Activated T-cell treated with anti-CD3 and anti-CD28 coated beads, Interleukin-2, amount 50 U/mL, for 48 hours (primary cell): ENCODE measurements at regions not wholly inside any gene's neighbourhood (a gene's known extent, or its start where the extent isn't known, plus 50 kb on each side); places are given as distances from the start of the nearest gene placed in this dataset.

Source experiments
- DNase-seq, 2 experiments: peaks; one replicate each; pipeline ENCODE4 v3.0.0-alpha.2; 2020

DNA sequence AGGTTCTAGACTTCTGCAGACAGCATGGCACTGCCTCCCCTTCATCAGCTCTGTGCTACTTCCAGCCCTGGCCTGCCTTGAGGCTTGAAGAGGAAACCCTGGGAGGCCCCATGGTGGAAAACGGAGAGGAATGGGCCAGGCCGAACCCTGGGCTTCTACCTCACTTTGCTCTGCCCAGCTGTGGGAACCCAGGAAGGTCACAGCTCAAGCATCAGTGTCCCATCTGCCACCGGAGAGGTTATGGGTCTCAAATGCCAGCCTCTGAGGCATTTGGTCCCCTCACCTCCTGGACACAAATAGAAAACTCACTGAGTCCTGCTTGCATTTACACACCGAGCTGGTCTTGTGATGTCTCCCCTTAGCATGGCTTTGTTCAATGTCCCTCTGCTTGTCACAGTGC, 80.1 kb upstream of the ALDH1B1 start:
- DNase-seq = no peak

DNA sequence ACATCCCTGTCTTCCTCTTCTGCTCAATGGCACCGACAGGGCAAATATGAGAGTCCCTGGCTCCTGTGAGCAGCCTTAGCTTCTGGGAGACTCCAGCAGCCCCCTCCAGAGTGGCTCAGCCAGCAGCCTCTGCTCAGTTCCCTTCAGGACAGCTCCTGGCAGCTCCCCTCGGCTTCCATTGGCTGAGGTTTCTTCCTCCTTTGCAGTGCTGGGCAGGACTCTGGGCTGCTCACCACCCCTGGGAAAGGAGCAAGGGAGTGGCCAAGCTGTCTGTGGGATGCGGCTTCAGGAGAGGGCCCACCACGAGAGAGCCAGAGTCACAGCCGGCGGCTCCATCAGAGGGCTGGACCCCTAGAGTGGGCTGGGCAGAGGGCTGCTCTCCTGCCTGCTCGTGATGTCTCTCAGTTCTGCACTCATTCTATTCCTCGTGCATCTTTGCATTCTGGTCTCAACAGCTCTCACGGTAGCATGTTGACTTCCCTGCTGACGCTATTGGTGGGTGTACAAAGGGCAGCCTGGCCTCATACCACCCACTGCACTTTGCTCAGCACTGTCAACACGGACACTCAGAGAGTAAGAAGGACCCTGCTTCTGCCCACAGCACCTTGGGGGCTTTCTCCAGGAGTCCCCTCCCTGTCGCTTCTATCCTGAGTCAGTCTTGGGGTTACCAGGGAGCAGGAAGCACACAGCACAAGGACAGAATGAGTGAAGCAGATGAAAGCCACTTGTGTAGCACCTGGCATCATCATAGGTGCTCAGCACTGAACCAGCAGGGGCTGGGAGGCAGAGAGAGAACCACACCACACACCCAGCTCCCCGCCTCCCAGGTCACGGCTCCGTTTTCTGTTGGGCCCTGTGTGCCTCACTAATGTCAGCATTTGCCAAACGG, 80.9 kb upstream of the ALDH1B1 start:
- no peak for DNase-seq

DNA sequence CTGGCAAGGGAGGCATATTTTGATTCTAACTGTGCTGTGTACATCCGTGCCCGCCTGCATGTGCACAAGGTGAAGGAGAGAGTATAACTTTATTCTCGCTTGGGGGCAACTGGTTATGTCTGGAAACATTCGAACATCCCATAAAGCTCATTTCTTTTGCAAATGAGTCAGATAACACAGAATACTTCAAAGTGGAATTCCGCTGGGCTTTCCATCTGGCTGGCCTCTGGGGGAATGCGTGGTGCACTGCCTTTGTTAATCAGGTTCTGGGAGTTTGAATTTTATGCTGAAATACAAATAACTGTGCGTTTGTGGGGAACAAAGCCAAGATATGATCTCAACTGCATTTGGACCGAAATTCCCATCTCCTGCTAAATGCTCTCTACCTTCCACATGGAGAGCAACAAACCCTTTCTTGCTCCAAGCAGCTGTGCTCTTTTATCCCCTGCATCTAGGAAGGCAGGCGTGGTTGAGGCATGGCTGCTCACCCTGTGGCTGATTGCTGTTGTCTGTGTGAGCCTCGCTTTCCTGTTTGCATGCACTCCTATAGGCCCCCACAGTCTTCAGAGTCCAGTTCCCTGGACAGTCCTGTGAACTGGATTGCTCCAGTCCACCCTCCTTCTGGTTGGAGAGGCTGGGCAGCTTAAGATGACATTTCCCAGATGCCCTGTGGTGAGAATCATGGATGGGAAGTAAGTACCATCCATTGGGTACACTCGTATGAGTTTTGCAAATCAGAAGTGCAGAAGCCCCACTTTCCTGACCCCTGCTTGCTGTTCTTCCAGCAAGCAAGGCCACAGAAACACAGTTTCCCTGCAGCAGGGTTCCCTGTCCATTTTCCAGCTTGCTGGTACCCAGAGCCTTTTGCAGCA, 82.9 kb upstream of the ALDH1B1 start:
- no peak for DNase-seq

DNA sequence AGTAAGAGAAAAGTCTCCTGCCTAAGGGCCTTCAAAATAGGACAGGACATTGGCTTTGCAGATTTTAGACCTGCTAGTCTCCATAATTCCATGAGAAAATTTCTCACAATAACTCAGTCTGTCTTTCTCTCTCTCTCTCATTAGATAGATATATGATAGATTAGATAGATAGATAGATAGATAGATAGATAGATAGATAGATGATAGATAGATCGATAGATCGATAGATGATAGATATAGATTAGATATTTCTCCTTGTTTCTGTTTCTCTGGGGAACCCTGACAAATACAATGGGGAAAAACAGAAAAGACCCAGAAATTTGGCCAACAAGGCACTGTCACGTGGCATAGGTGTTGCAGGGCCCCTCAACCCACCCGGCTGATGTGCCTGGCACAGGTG, 84.4 kb upstream of the ALDH1B1 start:
- no peak for DNase-seq

DNA sequence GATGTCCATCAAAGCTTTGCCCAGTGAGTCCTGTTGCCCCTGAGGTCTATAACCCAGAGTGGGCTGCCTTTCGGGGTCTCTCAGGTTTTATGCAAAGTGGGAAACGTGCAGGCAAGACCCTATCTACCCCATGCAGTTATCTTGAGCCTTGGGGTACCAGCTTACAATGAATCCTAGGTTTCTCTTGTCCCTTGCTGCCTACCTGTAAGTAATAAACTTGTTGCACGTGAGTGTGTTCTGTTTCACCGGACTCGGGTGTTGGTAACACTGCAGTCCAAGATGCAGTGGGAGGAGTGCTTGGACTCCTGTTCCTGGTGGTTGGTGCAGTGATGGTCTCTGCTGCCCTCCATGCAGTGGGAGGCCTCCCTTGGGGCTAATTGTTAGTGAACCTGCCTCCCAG, 85.6 kb upstream of the ALDH1B1 start:
- DNase-seq = no peak

DNA sequence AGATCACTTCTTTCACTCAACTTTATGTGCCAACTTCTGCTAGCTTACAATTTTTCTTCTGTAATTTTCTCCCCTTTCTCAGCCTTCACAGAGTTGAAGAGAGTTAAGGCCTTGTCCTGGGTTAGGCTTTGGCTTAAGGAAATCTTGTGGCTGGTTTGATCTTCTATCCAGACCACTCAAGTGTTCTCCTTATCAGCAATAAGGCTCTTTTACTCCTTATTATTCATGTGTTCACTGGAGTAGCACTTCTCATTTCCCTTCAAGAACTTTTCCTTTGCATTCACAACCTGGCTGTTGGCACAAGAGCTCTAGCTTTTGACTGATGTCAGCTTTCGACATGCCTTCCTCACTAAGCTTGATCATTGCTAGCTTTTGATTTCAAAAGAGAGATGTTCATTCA, 86.9 kb upstream of the ALDH1B1 start:
- no peak for DNase-seq

DNA sequence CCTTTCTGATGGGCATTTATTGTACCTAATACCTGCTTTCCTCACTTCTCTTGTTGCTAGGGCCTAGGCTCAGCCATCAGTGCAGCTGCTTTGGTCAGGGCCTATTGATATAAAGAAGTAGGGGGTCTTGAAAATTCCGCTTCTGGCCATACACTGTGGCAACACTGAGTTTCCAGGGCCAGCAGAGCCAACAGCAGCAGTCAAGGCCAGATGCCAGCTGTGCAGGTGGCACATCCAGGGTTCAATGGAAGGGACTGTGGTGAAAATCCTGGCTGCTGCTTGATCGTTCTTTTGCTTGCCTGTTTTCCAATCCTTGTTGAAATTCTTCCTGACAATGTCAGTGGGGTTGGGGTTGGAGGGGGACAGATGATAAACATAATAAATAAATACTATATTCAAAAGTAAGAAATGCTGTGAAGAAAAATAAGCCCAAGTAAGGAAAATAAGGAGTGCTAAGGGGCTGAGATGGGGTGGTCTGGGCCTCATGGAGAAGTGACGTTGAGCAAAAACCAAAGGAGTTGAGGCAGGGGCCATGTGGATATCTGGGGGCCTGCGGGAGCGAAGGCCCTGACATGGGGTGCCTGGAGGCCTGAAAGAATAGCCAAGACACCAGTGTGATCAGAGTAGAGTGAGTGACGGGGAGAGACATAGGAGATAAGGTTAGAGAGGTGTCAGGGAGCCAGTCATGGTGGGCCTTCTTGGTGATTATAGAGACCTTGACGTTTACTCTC, 91.0 kb upstream of the ALDH1B1 start:
- no peak for DNase-seq

DNA sequence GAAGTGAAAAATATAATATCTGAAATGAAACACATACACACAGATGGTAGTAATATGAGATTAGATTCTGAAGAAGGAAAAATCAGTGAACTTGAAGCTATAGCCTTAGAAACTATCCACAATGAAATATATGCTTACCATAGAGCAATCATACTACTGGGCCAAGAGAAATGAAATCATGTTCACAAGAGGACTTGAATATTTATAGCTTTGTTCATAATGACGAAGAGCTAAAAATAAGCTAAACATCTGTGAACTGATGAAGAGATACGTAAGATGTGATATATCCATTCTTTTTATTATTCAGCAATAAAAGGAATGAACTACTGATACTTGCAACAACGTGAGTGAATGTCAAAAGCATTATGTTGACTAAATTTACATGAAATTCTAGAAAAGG, 92.6 kb upstream of the ALDH1B1 start:
- DNase-seq = no peak

DNA sequence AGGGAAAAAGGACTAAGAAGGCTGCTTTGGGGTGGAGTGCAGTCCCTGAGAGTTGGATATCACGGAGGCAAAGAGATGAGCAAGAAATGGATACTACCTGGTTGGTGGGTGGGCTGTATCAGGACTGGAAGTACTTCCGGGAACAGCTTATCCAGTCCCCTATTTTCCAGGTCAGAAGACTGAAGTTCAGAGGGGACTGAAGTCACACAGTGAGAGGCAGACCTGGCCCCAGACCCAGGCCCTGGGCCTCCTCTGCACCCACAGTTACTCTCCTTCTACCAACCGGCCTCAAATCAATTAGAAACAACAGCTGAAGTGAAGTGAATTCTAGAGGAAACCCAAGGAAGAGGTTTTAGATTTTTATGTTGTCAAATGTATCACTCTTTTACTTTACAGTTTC, 93.6 kb upstream of the ALDH1B1 start:
- no peak for DNase-seq

DNA sequence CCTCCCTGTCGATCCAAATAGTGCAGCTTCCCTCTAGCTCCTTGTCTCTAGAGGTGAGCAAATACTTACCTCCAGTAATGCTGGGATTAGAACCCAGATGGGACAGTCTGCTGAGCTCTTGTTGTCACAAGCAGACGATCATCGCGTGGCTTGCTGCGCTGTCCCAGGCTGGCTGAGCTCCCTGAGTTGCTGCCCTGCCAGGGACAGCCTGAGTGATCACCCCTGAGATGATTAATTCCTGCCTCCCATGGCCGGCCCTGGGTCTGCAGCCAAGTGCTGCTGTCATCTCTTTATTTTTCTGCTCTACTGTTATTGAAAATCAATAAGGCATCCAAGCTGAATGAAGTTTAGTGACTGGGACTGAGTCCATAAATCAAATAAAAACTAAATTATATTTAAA, 94.0 kb upstream of the ALDH1B1 start:
- no peak for DNase-seq

DNA sequence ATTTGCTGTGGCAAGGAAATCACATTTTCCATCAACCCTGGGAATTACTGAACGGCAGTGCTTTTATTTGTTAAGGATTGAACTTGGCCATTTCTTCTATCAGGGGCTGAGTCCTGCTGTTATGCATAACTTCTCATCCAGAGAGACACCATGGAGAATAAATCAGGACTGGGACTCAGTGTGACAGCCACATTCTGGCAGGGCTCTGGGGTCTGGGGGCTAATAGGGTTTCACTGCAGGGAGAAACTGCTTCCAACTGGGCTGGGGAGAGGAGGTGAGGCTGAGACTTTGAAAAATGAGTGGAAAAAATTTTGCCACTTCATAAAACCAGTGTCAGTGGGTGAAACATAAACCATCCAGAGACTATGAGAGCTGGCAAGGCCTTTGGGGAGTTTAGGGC, 95.7 kb upstream of the ALDH1B1 start:
- no peak for DNase-seq

DNA sequence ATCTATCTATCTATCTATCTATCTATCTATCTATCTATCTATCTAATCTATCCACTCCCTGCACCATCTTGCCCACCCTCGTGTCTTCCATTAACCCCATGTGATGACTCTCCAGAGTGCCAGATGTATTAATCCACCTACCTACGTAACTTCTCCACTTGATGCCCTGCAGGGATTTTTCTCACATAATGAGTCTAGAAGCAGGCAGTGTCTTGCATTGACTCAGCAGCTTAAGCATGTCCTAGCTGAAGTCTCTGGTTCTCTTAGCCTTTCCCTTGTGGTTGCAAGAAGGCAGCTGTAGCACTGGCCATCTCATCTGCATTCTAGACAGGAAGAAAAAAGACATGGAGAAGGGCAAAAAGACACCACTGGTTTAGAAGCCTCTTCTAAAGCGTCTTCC, 96.7 kb upstream of the ALDH1B1 start:
- no peak for DNase-seq

DNA sequence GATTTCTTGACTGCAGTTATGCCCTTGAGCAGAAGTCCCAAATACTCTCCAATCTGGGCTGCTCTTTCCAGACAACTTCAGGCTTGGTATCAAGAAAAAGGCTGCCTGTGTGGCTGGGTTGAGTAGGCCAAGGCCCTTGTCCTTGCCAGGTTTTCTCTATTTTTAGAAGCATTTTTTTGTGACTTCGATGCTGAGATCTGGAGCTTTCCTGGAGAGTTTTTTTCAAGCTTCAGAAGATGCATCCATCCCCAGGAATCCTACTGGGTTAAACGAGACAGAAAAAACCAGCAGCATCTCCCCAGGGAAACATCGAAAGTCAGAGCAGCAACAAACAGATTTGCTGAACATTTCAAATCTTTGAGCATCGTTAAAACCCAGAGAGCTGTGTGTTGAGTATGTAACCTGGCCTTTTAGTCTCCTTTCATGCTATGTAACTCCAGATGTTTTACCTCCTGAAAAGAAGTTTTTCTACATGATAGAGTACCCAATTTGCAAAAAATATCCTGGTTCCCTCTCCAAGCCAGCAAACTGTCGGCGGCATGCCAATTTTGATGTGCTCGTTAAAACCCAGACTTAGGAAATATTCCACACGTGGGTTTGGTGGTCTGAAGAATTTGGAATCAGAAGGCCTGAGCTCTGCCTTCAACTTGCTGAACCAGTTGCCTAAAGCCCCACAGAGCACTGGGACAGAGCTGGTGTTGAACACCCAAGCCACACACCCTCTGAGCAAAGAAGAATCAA, 98.1 kb upstream of the ALDH1B1 start:
- no peak for DNase-seq

DNA sequence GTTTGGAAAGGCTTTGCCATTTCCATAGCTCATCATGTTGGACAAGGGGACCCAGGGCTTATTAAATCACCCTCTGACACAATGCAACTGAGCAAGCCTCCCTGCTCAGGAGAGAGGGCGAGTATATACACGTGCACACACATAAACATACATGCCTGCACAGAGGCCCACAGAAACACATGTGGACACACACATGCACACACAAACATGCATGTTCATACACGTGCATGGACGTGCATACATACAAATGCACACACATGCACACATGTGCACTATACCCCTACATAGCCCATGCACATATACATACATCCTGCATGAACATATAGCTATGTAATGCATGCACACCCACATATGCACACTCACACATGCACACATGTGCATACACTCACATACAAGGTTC, 99.5 kb upstream of the ALDH1B1 start:
- DNase-seq = no peak

DNA sequence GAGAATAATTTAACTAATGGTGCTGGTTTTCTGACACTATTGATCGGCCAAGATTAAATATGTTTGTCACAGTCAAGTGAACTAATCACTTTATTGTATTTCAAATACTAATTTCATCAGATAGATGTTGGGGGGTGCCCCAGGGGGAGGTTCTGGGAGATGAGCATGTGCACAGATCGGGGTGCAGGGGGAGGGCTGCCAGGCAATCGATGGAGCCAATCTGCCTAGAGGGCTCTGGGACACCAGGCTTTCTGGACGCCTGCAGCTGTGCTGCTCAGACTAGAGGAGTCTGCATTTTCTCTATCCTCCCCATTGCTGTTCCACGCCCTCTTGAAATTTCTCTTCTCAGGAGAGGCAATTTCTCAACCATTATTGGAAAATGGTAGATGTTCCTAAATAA, 100.0 kb upstream of the ALDH1B1 start:
- no peak for DNase-seq

DNA sequence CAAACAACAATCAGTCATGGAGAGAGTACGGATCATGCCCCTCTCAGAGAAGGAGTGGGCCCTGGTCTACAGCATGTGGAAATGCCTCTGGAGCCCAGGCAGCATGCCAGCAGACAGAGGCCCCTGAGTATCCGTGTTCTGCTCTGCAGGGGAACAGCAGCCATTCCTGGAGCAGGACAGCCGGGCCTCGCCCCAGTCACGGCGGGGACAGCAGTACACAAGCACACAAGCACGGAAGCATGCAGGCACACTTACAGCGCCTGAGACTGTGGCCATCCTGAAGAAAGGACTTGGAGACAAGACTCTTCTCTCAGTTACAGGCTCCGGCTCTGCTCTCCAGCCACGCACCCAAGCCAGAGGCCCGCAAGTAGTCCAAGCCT, 102.6 kb upstream of the ALDH1B1 start:
- no peak for DNase-seq

DNA sequence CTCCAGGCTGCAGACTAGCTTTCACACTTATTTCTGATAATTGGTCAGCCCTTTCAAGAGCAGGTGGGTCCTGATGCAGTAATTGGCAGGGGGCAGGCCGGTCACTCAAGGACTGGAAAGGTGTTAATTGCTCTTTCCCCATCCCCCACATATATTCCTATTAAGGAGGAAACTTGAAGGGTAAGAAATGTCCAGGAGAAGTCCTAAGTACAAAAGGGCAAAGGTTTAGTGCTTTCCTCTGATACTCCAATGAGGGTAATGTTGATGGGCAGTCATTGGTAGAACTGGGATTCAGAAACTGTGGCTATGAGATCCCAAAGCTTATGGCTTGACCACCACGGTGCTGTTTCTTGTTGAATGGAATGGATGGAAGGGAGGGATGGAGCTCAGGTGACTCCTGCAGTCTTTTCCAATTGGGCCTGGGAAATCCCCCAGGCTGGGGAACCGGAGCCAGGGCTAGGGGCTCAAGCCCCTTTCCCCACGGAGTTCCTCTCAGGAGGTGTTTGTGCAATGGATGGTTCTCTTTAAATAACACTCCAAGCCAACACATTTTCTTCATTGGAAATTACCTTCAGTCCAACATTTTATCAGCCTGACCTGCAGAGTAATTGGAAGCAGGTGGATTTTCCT, 103.2 kb upstream of the ALDH1B1 start:
- DNase-seq = no peak

DNA sequence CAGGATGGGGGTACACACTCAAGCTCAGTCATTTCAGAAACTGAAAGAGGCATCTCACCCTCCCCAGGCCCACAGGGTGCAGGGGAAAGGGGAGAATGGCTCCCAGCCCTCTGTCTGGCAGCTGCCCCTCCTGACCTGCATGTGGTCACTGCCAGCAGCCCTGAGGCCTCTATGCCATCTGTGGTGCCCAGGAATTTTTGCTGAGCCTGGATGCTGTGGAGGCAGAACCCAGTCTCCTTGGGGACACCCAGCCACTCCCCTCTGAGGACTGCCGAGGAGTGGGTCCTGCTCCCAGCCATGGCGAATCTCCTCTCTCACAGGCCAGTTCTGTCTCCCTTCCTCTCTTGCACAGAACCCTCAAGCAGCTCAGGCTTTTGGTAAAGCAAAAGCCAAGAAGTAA, 104.0 kb upstream of the ALDH1B1 start:
- DNase-seq = no peak

DNA sequence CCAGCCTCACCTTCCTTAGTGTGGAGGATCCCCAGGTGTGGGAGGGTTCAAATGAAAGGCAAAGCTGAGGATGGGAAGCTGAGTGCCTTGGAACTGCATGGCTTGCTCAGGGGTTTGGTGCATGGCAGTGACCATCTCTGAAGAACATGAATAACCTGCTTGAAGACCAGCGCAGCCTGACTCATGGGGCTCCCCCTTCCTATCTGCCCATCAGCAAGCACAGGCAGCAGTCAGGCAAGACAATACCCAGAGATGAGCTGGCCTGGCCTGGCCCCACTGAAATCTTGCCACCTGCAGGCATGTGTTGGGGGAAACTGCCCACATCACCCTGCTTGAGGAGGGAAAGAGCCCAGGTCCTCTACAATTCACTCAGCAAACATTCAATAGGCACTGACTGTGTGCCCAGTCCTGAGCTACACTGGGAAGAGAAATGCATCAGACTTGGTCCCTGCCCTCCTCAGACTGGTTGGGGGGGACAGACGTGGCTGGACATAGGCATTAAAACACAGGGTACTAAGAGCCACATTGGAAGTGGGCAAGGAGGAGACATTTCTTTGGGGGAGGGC, 105.0 kb upstream of the ALDH1B1 start:
- no peak for DNase-seq

DNA sequence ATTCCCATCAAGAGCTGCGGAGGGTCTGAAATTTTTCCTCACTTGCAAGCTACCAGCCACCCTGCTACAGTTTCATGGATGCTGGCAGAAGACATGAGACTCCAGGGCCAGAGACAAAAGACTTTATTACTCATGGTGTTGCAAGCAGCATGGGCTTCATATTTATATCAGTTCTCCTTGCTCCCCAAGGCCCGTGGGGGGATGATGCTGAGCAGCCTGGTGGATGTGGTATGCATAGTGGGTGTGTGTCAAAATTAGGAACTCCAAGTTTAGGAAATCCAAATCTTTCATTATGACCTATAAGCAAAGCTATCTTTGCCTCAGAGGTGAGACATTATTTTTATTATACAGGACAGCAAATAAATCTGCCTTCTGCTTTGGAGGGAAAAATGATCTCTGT, 105.7 kb upstream of the ALDH1B1 start:
- no peak for DNase-seq

DNA sequence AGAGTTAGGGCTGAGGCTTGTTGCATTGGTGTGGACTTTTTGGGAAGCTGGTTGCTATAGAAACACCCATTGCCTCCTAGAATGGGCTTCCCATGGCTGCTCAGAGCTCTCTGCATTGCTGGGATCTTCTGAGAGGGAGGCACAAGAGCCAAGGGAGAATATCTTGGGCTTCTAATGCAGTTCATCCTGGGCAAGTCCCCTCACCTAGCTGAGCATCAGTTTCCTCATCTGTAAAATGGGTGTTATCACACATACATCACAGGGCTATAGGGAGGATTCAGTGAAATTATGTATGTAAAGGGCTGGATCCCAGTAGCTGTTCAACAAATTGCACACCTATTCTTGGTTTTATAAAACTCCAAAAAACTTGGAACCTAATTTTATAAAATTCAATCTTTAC, 106.1 kb upstream of the ALDH1B1 start:
- DNase-seq = no peak

DNA sequence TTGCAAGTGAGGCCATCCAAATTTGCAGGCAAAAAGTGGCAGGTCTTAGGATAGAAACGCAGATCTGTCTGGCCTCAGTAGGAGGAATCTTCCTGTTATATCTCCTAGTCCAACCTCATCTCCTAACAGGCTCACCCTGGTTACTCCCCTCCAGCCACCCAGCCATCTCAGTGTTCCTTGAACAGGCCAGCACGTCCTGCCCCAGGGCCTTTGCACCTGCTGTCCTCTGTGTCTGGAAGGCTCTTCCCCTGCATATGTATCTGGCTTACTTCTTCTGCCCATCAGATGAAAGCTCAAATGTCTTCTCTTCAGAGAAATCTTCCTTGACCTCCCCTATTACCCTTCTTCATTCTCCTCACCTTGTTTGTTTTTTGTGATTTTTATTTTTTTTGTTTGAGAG, 107.3 kb upstream of the ALDH1B1 start:
- DNase-seq = no peak
